ENCODE measurements at regions not wholly inside any gene's neighbourhood (a gene's known extent, or its start where the extent isn't known, plus 50 kb on each side); places are given as distances from the start of the nearest gene placed in this dataset.

DNA sequence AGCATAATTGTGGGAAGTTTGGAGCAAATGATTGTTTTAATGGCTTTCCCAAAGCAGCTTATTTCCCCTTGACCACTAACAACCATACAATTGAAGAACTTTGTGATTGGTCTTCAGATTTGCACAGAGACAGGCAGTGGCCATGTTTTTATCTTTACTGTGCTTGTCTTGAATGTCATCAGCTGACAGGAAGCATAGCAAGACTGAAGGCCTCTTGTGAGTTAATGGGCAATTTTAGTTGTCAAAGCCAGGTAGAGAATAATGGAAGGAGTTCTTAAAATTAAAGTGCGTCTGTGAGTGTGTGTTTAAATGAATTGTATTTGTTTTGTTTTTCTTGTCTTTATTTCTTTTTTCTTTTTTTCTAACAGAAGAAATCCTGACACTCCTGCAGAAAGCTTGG, 809.9 kb downstream of the TSN start:
- TF ChIP-seq, protein P1, sequence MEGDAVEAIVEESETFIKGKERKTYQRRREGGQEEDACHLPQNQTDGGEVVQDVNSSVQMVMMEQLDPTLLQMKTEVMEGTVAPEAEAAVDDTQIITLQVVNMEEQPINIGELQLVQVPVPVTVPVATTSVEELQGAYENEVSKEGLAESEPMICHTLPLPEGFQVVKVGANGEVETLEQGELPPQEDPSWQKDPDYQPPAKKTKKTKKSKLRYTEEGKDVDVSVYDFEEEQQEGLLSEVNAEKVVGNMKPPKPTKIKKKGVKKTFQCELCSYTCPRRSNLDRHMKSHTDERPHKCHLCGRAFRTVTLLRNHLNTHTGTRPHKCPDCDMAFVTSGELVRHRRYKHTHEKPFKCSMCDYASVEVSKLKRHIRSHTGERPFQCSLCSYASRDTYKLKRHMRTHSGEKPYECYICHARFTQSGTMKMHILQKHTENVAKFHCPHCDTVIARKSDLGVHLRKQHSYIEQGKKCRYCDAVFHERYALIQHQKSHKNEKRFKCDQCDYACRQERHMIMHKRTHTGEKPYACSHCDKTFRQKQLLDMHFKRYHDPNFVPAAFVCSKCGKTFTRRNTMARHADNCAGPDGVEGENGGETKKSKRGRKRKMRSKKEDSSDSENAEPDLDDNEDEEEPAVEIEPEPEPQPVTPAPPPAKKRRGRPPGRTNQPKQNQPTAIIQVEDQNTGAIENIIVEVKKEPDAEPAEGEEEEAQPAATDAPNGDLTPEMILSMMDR (IDR thresholded peaks at IDR 0.05): no peak
- TF ChIP-seq POLR2AphosphoS5 (IDR thresholded peaks at IDR 0.05): no peak
- TF ChIP-seq POLR2A (IDR thresholded peaks at IDR 0.05): no peak
